ENCODE measurements at regions not wholly inside any gene's neighbourhood (a gene's known extent, or its start where the extent isn't known, plus 50 kb on each side); places are given as distances from the start of the nearest gene placed in this dataset.
A peak's percentile ranks its signal among the peaks of the same experiment; 100 is the strongest.
"Not testable (repeated sequence)": the region's sequence is repeated elsewhere in the genome, so short reads cannot be mapped to it uniquely, and the experiment has no call there.

DNA sequence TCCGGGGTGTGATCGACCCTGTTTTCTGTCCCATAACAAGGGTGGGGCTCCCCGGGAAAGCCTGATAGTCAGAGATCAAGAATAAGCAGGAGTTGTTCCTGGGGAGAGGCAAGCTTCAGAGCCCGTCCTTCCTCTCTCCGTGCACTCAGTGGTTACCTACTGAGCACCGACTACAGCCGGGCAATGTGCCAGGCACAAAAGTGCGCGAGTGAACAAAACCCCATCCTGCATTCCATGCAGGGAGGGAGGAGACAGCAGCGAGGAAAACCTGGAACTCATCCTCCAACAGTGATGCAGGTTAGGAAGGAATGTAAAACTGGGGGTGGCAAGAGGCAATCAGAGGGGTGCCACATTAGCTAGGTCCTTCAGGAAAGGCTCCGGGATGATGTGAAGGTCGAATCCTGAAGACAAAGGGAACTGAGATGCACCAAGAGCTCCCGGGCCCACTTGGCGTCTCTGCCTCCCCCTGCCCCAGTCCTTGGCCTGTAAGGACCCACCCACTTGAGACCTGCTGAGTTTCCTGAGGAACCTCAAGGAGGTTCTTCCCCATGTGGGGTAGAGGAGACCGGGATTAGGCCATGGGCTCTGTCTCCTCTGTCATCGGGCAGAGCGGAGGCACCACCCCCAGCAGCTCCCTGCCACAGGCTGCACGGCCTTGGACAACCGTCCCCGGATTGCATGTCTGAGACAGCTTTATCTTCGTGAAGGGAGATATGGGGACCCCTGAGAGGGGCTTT is 198.2 kb downstream of the NDUFA10 start:
- intact Hi-C loops (cut with DNase I), result no loop called here
- peak in 16 of 42 donors; percentile 1 to 31 (median 8) for DNase-seq

DNA sequence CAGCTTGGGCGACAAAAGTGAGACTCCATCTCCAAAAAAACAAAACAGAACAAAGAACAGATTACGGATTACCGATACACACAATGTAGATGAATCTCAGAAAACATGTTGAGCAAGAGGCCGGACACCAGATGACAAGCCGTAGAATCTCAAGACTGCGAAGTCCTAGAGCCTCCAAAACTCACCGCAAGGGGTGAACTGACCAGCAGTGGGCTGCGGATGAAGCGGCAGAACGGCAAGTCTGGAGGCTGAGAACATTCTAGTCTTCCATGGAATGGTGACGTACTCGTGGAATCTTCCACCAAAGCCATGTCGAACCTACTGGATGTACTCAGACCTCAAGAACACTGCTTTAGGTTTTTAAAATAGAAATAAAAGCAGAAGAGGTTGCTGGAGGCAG is 198.8 kb downstream of the NDUFA10 start:
- DNase-seq, result peak in 10 of 42 donors; percentile 0 to 30 (median 6)
- intact Hi-C loops (cut with DNase I), result no loop called here

GRCh38 chr2:239825705-239825979 is 199.5 kb downstream of the NDUFA10 start:
- intact Hi-C loops (cut with DNase I), result no loop called here
- peak in 10 of 42 donors; percentile 1 to 19 (median 4) for DNase-seq

- peak in 19 of 42 donors; percentile 1 to 37 (median 9) for DNase-seq
- intact Hi-C loops (cut with DNase I), result no loop called here
Observed at GRCh38 chr2:239824866-239825704, 200.1 kb downstream of the NDUFA10 start.

- DNase-seq, result peak in 19 of 42 donors; percentile 1 to 36 (median 9)
- intact Hi-C loops (cut with DNase I), result no loop called here
Observed at GRCh38 chr2:239824046-239824694, 201.0 kb downstream of the NDUFA10 start.

DNA sequence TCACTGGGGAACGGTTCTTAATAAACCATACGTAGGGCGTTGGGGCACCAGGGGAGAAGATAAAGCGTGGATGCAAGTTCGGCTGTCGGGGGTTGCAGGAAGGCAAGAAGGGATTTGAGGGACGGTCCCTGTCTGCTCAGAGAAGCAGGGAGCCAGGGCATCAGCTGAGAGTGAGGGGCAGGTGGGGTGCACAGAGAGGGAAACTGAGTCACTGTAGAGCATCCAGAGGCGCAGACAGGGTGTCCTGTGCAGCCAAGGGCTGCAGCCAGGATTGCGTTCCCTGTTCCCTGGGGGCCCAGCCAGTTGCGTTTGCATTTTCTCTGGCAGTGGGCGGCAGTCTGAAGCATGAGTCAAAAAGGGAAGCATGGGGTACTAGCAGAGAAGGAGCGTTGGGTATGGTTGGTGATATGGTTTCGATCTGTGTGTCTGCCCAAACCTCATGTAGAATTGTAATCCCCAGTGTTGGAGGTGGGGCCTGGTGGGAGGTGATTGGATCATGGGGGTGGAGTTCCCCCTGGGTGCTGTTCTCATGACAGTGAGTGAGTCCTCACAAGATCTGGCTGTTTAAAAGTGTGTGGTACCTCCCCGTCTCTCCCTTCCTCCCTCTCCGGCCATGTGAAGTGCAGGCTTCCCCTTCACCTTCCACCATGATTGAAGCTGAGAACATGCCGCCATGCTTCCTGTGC is 202.9 kb downstream of the NDUFA10 start:
- peak in 23 of 42 donors; percentile 7 to 58 (median 31) for DNase-seq
- intact Hi-C loops (cut with DNase I), result no loop called here

- peak in 13 of 42 donors; percentile 3 to 31 (median 11) for DNase-seq
- intact Hi-C loops (cut with DNase I), result no loop called here
Observed at GRCh38 chr2:239821694-239822075, 203.5 kb downstream of the NDUFA10 start.

- peak in 21 of 42 donors; percentile 1 to 63 (median 27) for DNase-seq
- intact Hi-C loops (cut with DNase I), result no loop called here
Observed at GRCh38 chr2:239820836-239821693, 204.1 kb downstream of the NDUFA10 start.

- peak in 36 of 42 donors; percentile 32 to 88 (median 64) for DNase-seq
- intact Hi-C loops (cut with DNase I), result no loop called here
Observed at GRCh38 chr2:239819974-239820555, 205.1 kb downstream of the NDUFA10 start.

- intact Hi-C loops (cut with DNase I), result no loop called here
- DNase-seq, result peak in 16 of 42 donors; percentile 6 to 36 (median 14)
Observed at GRCh38 chr2:239819091-239819973, 205.8 kb downstream of the NDUFA10 start.

- intact Hi-C loops (cut with DNase I), result no loop called here
- DNase-seq, result peak in 35 of 42 donors; percentile 19 to 83 (median 61)
Observed at GRCh38 chr2:239818531-239819011, 206.6 kb downstream of the NDUFA10 start.

GRCh38 chr2:239818086-239818485 is 207.1 kb downstream of the NDUFA10 start:
- peak in 9 of 42 donors; percentile 4 to 24 (median 9) for DNase-seq
- intact Hi-C loops (cut with DNase I), result no loop called here

DNA sequence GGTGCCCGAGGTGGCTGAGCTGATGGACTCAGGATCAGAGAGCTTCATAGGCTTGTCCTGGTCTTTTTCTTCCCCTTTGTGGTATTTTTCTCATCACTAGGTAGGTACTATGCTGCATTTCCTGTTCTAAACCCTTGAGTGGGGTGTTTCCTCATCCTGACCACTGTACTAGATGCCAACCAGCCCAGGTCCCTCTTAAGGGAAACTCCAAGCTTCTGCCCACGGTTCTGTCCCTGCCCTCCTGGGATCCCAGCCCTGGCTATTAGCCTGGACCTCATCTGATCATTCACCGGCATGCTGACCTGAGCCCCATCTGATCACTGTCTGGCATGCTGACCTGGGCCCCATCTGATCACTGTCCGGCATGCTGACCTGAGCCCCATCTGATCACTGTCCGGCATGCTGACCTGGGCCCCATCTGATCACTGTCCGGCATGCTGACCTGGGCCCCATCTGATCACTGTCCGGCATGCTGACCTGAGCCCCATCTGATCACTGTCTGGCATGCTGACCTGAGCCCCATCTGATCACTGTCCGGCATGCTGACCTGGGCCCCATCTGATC is 207.6 kb downstream of the NDUFA10 start:
- peak in 8 of 42 donors; percentile 2 to 20 (median 7) for DNase-seq
- intact Hi-C loops (cut with DNase I), result not testable (repeated sequence)

- peak in 10 of 42 donors; percentile 4 to 20 (median 9) for DNase-seq
- intact Hi-C loops (cut with DNase I), result no loop called here
Observed at GRCh38 chr2:239816576-239817467, 208.3 kb downstream of the NDUFA10 start.

DNA sequence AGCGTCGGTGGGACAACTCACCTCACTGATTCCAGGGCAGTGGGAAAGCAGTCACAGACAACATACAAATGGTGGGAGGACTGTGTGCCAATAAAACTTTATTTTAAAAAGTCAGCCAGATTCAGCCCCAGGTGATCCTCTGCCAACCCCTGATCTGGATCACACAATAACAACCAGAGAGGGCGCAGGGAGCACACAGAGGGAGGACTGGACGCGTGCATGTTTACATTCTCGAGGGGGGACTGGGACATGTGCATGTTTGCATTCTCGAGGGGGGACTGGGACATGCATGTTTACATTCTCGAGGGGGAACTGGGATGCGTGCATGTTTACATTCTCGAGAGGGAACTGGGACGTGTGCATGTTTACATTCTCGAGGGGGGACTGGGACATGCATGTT is 209.5 kb downstream of the NDUFA10 start:
- intact Hi-C loops (cut with DNase I), result no loop called here
- DNase-seq, result peak in 5 of 42 donors; percentile 0 to 7 (median 5)

Data from head of caudate nucleus (tissue), 42 donors.